Neuronal stem cell (in vitro differentiated cells): ENCODE measurements at regions not wholly inside any gene's neighbourhood (a gene's known extent, or its start where the extent isn't known, plus 50 kb on each side); places are given as distances from the start of the nearest gene placed in this dataset.

Experiments
- DNase-seq: peaks from one replicate; pipeline ENCODE4 v3.0.0-alpha.2; 2013; ENCODE audit warnings: low spot score
- H2AFZ ChIP-seq: one replicate; pipeline ENCODE4 v1.6.1; 2013; ENCODE audit warnings: mild to moderate bottlenecking, low read length, inconsistent platforms
- H2AK5ac ChIP-seq: 2 replicates; pipeline ENCODE4 v1.6.1; 2013; ENCODE audit warnings: low read depth, mild to moderate bottlenecking, inconsistent platforms, low read length, moderate library complexity, mixed read lengths
- H2BK120ac ChIP-seq: 2 replicates; pipeline ENCODE4 v1.6.1; 2013; ENCODE audit warnings: low read depth, mild to moderate bottlenecking, inconsistent platforms, low read length, moderate library complexity, mixed read lengths
- H2BK12ac ChIP-seq: one replicate; pipeline ENCODE4 v1.6.1; 2013; ENCODE audit warnings: low read length, inconsistent platforms
- H2BK15ac ChIP-seq: 2 replicates; pipeline ENCODE4 v1.6.1; 2013; ENCODE audit warnings: mild to moderate bottlenecking, low read length, inconsistent platforms, mixed read lengths
- H2BK5ac ChIP-seq: one replicate; pipeline ENCODE4 v1.6.1; 2013; ENCODE audit warnings: inconsistent platforms, mild to moderate bottlenecking, low read length, moderate library complexity
- H3K14ac ChIP-seq: one replicate; pipeline ENCODE4 v1.6.1; 2013; ENCODE audit warnings: low read length, inconsistent platforms
- H3K18ac ChIP-seq: 2 replicates; pipeline ENCODE4 v1.6.1; 2013; ENCODE audit warnings: low read length, inconsistent platforms
- H3K23ac ChIP-seq: 2 replicates; pipeline ENCODE4 v1.6.1; 2013; ENCODE audit warnings: low read depth, mild to moderate bottlenecking, mixed read lengths, low read length, inconsistent platforms; ENCODE audit not compliant: poor library complexity
- H3K27ac ChIP-seq: replicated peaks from 3 replicates; pipeline ENCODE4 v1.5.1; 2013; ENCODE audit warnings: low read length, inconsistent platforms
- H3K27me3 ChIP-seq, 3 experiments: 2 replicates each; pipeline ENCODE4 v1.6.1; 2013; ENCODE audit warnings: low read length in 3 of 3, mild to moderate bottlenecking in 2 of 3, inconsistent platforms in 1 of 3, low read depth in 1 of 3, mixed read lengths in 1 of 3, moderate library complexity in 1 of 3; ENCODE audit not compliant: control insufficient read depth in 3 of 3, insufficient read depth in 3 of 3
- H3K36me3 ChIP-seq, 2 donors: replicated peaks in 1 of 2; 2 replicates each; pipeline ENCODE4 v1.6.1; 2013; ENCODE audit warnings: low read length in 2 of 2; ENCODE audit not compliant: control insufficient read depth in 2 of 2, insufficient read depth in 2 of 2
- H3K4ac ChIP-seq: 2 replicates; pipeline ENCODE4 v1.6.1; 2013; ENCODE audit warnings: inconsistent platforms, mild to moderate bottlenecking, low read length, moderate library complexity
- H3K4me1 ChIP-seq, 2 donors: 1 replicate in 1 of 2; 2 replicates in 1 of 2; pipeline ENCODE4 v1.6.1; 2013; ENCODE audit warnings: low read length in 2 of 2, low read depth in 1 of 2; ENCODE audit not compliant: control insufficient read depth in 2 of 2, insufficient read depth in 1 of 2
- H3K4me2 ChIP-seq: one replicate; pipeline ENCODE4 v1.6.1; 2013; ENCODE audit warnings: mild to moderate bottlenecking, low read length, inconsistent platforms; ENCODE audit not compliant: insufficient read depth, poor library complexity, severe bottlenecking
- H3K4me3 ChIP-seq, 2 donors: 2 replicates each; pipeline ENCODE4 v1.5.1; 2013; ENCODE audit warnings: low read length in 2 of 2, mild to moderate bottlenecking in 2 of 2, inconsistent platforms in 1 of 2, moderate library complexity in 1 of 2
- H3K79me1 ChIP-seq: one replicate; pipeline ENCODE4 v1.6.1; 2013; ENCODE audit warnings: low read depth, mild to moderate bottlenecking, inconsistent platforms, low read length, moderate library complexity
- H3K9ac ChIP-seq: one replicate; pipeline ENCODE4 v1.6.1; 2013; ENCODE audit warnings: mild to moderate bottlenecking, low read depth, low read length, inconsistent platforms; ENCODE audit not compliant: poor library complexity
- H3K9me3 ChIP-seq, 2 donors: replicated peaks in 1 of 2; 2 replicates each; pipeline versions ENCODE3 to v1.6.1; 2013; ENCODE audit warnings: low read length in 2 of 2, mild to moderate bottlenecking in 2 of 2, inconsistent platforms in 1 of 2, low read depth in 1 of 2, mixed read lengths in 1 of 2, moderate library complexity in 1 of 2; ENCODE audit not compliant: control insufficient read depth in 2 of 2, insufficient read depth in 1 of 2
- H4K8ac ChIP-seq: one replicate; pipeline ENCODE4 v1.6.1; 2013; ENCODE audit warnings: low read depth, mild to moderate bottlenecking, inconsistent platforms, low read length, moderate library complexity
- H4K91ac ChIP-seq: one replicate; pipeline ENCODE4 v1.6.1; 2013; ENCODE audit warnings: low read length, low read depth, mild to moderate bottlenecking, inconsistent platforms; ENCODE audit not compliant: poor library complexity
- WGBS, 2 donors: extraction: QIAGEN DNeasy Blood & Tissue Kit; methylation state at CpG; one replicate each; pipeline ENCODE4 v1.1.7; 2013; ENCODE audit warnings: missing lambda C conversion rate in 2 of 2, mixed read lengths in 1 of 2; ENCODE audit not compliant: insufficient read length in 2 of 2, insufficient replicate concordance in 1 of 2; ENCODE audit errors: extremely low coverage in 2 of 2; 5-methylcytosine and 5-hydroxymethylcytosine counted together

GRCh38 chr18:54776282-54776977 is 51.8 kb upstream of the RAB27B start:
- no peaks in the 10 kb centered on the region for H3K36me3 ChIP-seq
- no peaks in the 10 kb centered on the region for H3K27me3 ChIP-seq
- H2BK5ac ChIP-seq, result no peak overlapping the region
- H3K4me2 ChIP-seq, result no peak overlapping the region
- H2BK12ac ChIP-seq, result no peak overlapping the region
- H3K9me3 ChIP-seq, result no peaks in the 10 kb centered on the region
- no peak overlapping the region for H2BK120ac ChIP-seq
- WGBS, 2 donors, result no CpG with 5 or more reads among the region's 8 CpGs
- H3K4ac ChIP-seq, result no peak overlapping the region
- H2BK15ac ChIP-seq, result no peak overlapping the region
- no peak overlapping the region for H4K8ac ChIP-seq
- no peak overlapping the region for H3K18ac ChIP-seq
- DNase-seq, result no peak
- H2AFZ ChIP-seq, result no peak overlapping the region
- H3K4me3 ChIP-seq, result no peak overlapping the region
- H3K14ac ChIP-seq, result no peak overlapping the region
- H3K27ac ChIP-seq, result no peak overlapping the region
- no peaks in the 10 kb centered on the region for H3K79me1 ChIP-seq
- H4K91ac ChIP-seq, result no peak overlapping the region
- H3K4me1 ChIP-seq, result peaks cover 0 to 2% of the 10 kb centered on the region in 2 donors
- no peak overlapping the region for H3K9ac ChIP-seq
- H3K23ac ChIP-seq, result no peak overlapping the region
- H2AK5ac ChIP-seq, result no peak overlapping the region

DNA sequence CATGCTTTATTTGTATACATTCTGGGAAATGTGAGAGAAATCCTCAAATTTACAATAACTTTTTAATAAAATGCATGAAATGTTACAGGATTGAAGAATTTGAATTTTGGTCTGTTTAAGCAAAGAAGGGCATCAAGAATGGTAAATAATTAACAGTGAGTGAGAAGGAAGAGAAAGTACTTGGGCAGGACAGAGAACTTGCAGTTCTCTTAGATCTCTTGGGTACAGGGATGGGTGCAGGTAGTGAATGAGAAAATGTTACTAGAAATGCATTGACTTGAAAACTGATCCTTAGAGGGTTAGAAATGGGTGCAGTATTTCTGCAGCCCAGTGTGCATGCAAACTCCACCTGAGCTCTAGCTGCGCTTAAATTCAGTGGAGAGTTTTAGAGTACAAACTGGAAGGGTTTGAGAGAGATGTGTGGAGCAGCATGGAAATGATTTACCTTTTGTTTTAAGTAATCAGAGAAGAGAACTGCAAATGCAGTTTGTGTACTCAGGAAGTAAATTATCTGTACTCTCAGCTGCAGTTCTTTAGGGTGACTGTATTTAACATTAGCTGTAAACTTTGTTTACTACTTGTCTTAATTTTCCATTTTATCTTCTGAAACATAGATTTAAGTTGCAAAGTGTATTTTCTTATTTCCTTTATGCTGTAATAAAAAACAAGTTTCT is 51.0 kb upstream of the RAB27B start:
- H3K4ac ChIP-seq, result no peak overlapping the region
- H3K79me1 ChIP-seq, result no peaks in the 10 kb centered on the region
- no peak overlapping the region for H3K14ac ChIP-seq
- H4K91ac ChIP-seq, result no peak overlapping the region
- no peak for DNase-seq
- H3K23ac ChIP-seq, result no peak overlapping the region
- H2BK5ac ChIP-seq, result no peak overlapping the region
- no peak overlapping the region for H2BK12ac ChIP-seq
- H3K18ac ChIP-seq, result no peak overlapping the region
- H3K4me1 ChIP-seq, result peaks cover 0 to 2% of the 10 kb centered on the region in 2 donors
- no peaks in the 10 kb centered on the region for H3K27me3 ChIP-seq
- H3K9ac ChIP-seq, result no peak overlapping the region
- no peak overlapping the region for H2AK5ac ChIP-seq
- H4K8ac ChIP-seq, result no peak overlapping the region
- H3K36me3 ChIP-seq, result no peaks in the 10 kb centered on the region
- H3K9me3 ChIP-seq, result no peaks in the 10 kb centered on the region
- WGBS, 2 donors, result no CpG with 5 or more reads among the region's 1 CpG
- no peak overlapping the region for H3K27ac ChIP-seq
- H2BK120ac ChIP-seq, result no peak overlapping the region
- H2BK15ac ChIP-seq, result no peak overlapping the region
- no peak overlapping the region for H2AFZ ChIP-seq
- no peak overlapping the region for H3K4me3 ChIP-seq
- H3K4me2 ChIP-seq, result no peak overlapping the region

DNA sequence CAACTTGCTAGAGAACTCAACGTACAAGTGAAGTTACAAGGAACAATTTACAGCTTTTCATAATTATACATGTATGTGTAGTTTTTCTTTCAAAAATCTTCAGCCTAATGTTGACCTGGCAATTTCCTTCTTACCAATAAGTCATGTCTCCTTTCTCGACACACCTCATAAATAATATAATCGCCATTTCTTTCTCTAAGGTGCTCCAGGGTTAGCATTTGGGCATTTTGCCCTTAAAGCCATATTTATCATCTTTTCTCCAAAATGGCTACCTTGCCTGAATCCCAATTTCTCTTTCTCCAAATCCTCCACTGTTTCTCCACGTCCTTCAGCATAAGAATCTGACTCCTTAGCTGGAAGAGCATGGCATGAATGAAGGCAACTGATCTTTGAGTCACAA is 50.3 kb upstream of the RAB27B start:
- H2AFZ ChIP-seq, result no peak overlapping the region
- no peak overlapping the region for H2BK120ac ChIP-seq
- no peak overlapping the region for H3K4me2 ChIP-seq
- no peaks in the 10 kb centered on the region for H3K9me3 ChIP-seq
- H3K18ac ChIP-seq, result no peak overlapping the region
- no peak overlapping the region for H2BK12ac ChIP-seq
- no peak overlapping the region for H3K4ac ChIP-seq
- H3K79me1 ChIP-seq, result no peaks in the 10 kb centered on the region
- H3K23ac ChIP-seq, result no peak overlapping the region
- H2BK5ac ChIP-seq, result no peak overlapping the region
- H4K91ac ChIP-seq, result no peak overlapping the region
- no peak overlapping the region for H3K9ac ChIP-seq
- H3K27ac ChIP-seq, result no peak overlapping the region
- H2BK15ac ChIP-seq, result no peak overlapping the region
- H2AK5ac ChIP-seq, result no peak overlapping the region
- WGBS, 2 donors, result no CpG with 5 or more reads among the region's 4 CpGs
- H3K27me3 ChIP-seq, result no peaks in the 10 kb centered on the region
- no peak overlapping the region for H4K8ac ChIP-seq
- no peaks in the 10 kb centered on the region for H3K36me3 ChIP-seq
- no peak for DNase-seq
- H3K4me1 ChIP-seq, result peaks cover 0 to 2% of the 10 kb centered on the region in 2 donors
- no peak overlapping the region for H3K4me3 ChIP-seq
- no peak overlapping the region for H3K14ac ChIP-seq
